Muscle of arm (tissue), 1 donor: ENCODE measurements at regions not wholly inside any gene's neighbourhood (a gene's known extent, or its start where the extent isn't known, plus 50 kb on each side); places are given as distances from the start of the nearest gene placed in this dataset.
"Not testable (repeated sequence)": the region's sequence is repeated elsewhere in the genome, so short reads cannot be mapped to it uniquely, and the experiment has no call there.

ENCODE experiments used
- DNase-seq: peaks from one replicate; pipeline ENCODE4 v3.0.0-alpha.2; 2013

- no peak for DNase-seq
Measured at GRCh38 chr4:159736411-159736810, 633.5 kb downstream of the RAPGEF2 start.

- DNase-seq: no peak
Measured at GRCh38 chr4:159743971-159744370, 641.1 kb downstream of the RAPGEF2 start.

GRCh38 chr4:159747983-159748382 is 645.1 kb downstream of the RAPGEF2 start:
- DNase-seq: no peak

- DNase-seq: no peak
Measured at GRCh38 chr4:159748834-159749444, 646.1 kb downstream of the RAPGEF2 start.

GRCh38 chr4:159757499-159757898 is 654.6 kb downstream of the RAPGEF2 start:
- DNase-seq: peak; percentile 54

- no peak for DNase-seq
Measured at GRCh38 chr4:159758061-159758460, 655.2 kb downstream of the RAPGEF2 start.

GRCh38 chr4:159762672-159763071 is 659.8 kb downstream of the RAPGEF2 start:
- no peak for DNase-seq

- peak; percentile 56 for DNase-seq
Measured at GRCh38 chr4:159764343-159764952, 661.6 kb downstream of the RAPGEF2 start.

GRCh38 chr4:159765382-159765781 is 662.5 kb downstream of the RAPGEF2 start:
- no peak for DNase-seq

GRCh38 chr4:159766241-159766640 is 663.4 kb downstream of the RAPGEF2 start:
- DNase-seq: no peak

- DNase-seq: peak; percentile 4
Measured at GRCh38 chr4:159767406-159767805, 664.5 kb downstream of the RAPGEF2 start.

- no peak for DNase-seq
Measured at GRCh38 chr4:159768016-159768415, 665.1 kb downstream of the RAPGEF2 start.

GRCh38 chr4:159770401-159770800 is 667.5 kb downstream of the RAPGEF2 start:
- DNase-seq: no peak

- no peak for DNase-seq
Measured at GRCh38 chr4:159770969-159771368, 668.1 kb downstream of the RAPGEF2 start.

GRCh38 chr4:159776961-159777360 is 674.1 kb downstream of the RAPGEF2 start:
- DNase-seq: no peak

GRCh38 chr4:159777689-159778088 is 674.8 kb downstream of the RAPGEF2 start:
- no peak for DNase-seq

GRCh38 chr4:159778298-159778697 is 675.4 kb downstream of the RAPGEF2 start:
- DNase-seq: no peak

GRCh38 chr4:159779716-159780115 is 676.8 kb downstream of the RAPGEF2 start:
- DNase-seq: no peak

GRCh38 chr4:159780196-159780922 is 677.5 kb downstream of the RAPGEF2 start:
- no peak for DNase-seq

- DNase-seq: no peak
Measured at GRCh38 chr4:159787901-159788300, 685.0 kb downstream of the RAPGEF2 start.

GRCh38 chr4:159791334-159791733 is 688.5 kb downstream of the RAPGEF2 start:
- no peak for DNase-seq

- not testable (repeated sequence) for DNase-seq
Measured at GRCh38 chr4:159804592-159804991, 701.7 kb downstream of the RAPGEF2 start.

GRCh38 chr4:159823743-159824142 is 720.9 kb downstream of the RAPGEF2 start:
- no peak for DNase-seq
